ENCODE measurements at regions not wholly inside any gene's neighbourhood (a gene's known extent, or its start where the extent isn't known, plus 50 kb on each side); places are given as distances from the start of the nearest gene placed in this dataset.

DNA sequence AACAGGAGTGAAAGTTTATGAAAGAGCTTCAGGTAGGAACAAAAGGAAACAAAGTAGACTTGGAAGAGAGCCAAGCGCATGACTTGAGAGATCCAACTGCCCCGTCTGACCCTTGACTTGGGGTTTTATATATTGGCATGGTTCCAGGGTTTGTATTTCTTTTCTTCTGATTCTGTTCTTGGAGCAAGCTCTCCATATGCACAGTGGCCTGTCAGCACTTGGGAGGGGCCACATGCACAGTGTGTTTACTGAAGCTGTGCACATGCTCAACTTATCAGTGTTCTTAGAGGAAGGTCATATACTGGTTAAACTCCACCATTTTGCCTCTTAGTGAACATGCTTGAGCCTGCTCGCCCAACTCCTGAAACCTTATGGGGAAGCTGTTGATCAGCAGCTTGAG lies 953.7 kb downstream of the TFAP2A start:
- ChIA-PET CTCF (no interaction called here), POLR2A (interaction anchor here (0.6 kb wide), 1 partner anchor 64 kb away, joined by 3 read pairs; no protein-coding TSS in a partner anchor)

DNA sequence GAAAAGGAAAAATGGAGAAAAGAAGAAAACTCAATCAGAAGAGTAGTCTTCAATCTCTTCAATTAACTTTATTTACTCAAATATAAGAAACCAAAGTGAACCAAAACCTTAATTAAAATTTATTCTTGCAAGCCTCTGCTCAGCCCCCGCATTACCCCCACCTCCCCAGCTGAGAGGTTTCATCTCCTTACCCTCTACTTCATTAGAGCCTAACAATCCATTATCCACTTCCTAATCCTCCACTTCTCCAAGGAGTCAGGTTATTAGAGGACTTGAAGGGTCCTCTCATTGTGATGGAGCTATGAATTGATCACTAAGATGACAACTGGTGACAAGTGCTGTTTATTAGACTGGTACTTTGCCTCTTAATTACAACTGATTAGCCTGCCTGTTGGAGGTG lies 956.5 kb downstream of the TFAP2A start:
- CTCF ChIA-PET: no interaction called here
- DNase-seq (ENCODE audit: low read depth, low spot score): no peak
- no peak overlapping the region for H3K4me3 ChIP-seq (ENCODE audit: low read depth, low read length)
- no peaks in the 10 kb centered on the region for H3K27me3 ChIP-seq (ENCODE audit: control insufficient read depth, insufficient read depth, low read length)
- POLR2A ChIA-PET: no interaction called here
- no peaks in the 10 kb centered on the region for H3K9me3 ChIP-seq (ENCODE audit: control insufficient read depth, insufficient read depth, low read length)
- TF ChIP-seq, protein P1, sequence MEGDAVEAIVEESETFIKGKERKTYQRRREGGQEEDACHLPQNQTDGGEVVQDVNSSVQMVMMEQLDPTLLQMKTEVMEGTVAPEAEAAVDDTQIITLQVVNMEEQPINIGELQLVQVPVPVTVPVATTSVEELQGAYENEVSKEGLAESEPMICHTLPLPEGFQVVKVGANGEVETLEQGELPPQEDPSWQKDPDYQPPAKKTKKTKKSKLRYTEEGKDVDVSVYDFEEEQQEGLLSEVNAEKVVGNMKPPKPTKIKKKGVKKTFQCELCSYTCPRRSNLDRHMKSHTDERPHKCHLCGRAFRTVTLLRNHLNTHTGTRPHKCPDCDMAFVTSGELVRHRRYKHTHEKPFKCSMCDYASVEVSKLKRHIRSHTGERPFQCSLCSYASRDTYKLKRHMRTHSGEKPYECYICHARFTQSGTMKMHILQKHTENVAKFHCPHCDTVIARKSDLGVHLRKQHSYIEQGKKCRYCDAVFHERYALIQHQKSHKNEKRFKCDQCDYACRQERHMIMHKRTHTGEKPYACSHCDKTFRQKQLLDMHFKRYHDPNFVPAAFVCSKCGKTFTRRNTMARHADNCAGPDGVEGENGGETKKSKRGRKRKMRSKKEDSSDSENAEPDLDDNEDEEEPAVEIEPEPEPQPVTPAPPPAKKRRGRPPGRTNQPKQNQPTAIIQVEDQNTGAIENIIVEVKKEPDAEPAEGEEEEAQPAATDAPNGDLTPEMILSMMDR (IDR thresholded peaks at IDR 0.05; ENCODE audit: low read depth, low read length): no peak
- H3K27ac ChIP-seq (ENCODE audit: low read depth, low read length): no peak overlapping the region

More for the DNA sequence above, 953.7 kb downstream of the TFAP2A start:
- H3K27ac ChIP-seq (ENCODE audit: low read depth, low read length): no peak overlapping the region
- DNase-seq (ENCODE audit: low read depth, low spot score): no peak
- H3K9me3 ChIP-seq (ENCODE audit: control insufficient read depth, insufficient read depth, low read length): no peaks in the 10 kb centered on the region
- H3K4me3 ChIP-seq (ENCODE audit: low read depth, low read length): no peak overlapping the region
- TF ChIP-seq, protein P1 (IDR thresholded peaks at IDR 0.05; ENCODE audit: low read depth, low read length): no peak
- no peaks in the 10 kb centered on the region for H3K27me3 ChIP-seq (ENCODE audit: control insufficient read depth, insufficient read depth, low read length)

DNA sequence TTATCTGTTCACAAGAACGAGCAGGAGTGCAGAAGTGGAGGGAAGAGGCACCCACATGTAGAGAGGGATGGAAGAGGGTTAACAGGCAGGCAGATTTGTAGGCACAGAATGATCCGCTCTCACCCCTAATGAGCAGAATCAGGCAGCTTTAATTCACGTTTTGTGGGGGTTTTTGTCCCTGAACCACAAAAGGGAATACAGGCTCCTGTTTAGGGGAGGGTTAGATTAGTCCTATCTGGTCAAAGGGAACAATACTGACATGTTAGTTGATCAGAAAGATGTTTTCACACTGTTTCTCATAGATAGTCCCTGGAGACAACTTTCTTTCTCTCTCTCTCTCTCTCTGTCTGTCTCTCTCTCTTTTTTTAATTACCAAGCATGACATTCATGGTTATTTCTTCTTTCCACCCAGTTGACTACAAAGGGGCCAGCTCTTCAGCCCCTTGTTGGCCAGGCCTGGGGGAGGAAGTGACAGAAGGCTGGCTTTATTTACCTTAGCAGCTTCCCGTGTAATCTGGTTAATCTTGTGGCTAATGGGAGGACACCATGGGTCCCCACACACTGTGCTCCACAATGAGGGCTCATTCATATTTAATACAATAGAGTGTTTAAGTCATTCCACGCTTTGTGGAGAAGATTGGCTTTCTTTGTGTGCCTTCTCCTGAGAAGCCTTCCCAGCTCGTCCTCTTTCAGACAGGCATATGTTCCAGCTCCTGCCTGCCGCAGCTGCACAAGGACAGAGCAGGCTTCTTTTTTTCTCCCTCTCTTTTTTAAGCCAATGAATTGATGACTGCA lies 958.8 kb downstream of the TFAP2A start:
- Histone ChIP-seq H3K27ac (ENCODE audit: low read depth, low read length) (no peak overlapping the region), H3K9me3 (ENCODE audit: control insufficient read depth, insufficient read depth, low read length) (0 out of 2 replicates have a peak, but pooled peaks cover 3% of the 10 kb centered on the region), H3K27me3 (ENCODE audit: control insufficient read depth, insufficient read depth, low read length) (no peaks in the 10 kb centered on the region), H3K4me3 (ENCODE audit: low read depth, low read length) (no peak overlapping the region)
- DNase-seq (ENCODE audit: low read depth, low spot score): no peak
- CTCF ChIA-PET: no interaction called here
- POLR2A ChIA-PET: no interaction called here
- TF ChIP-seq, protein P1 (IDR thresholded peaks at IDR 0.05; ENCODE audit: low read depth, low read length): no peak

DNA sequence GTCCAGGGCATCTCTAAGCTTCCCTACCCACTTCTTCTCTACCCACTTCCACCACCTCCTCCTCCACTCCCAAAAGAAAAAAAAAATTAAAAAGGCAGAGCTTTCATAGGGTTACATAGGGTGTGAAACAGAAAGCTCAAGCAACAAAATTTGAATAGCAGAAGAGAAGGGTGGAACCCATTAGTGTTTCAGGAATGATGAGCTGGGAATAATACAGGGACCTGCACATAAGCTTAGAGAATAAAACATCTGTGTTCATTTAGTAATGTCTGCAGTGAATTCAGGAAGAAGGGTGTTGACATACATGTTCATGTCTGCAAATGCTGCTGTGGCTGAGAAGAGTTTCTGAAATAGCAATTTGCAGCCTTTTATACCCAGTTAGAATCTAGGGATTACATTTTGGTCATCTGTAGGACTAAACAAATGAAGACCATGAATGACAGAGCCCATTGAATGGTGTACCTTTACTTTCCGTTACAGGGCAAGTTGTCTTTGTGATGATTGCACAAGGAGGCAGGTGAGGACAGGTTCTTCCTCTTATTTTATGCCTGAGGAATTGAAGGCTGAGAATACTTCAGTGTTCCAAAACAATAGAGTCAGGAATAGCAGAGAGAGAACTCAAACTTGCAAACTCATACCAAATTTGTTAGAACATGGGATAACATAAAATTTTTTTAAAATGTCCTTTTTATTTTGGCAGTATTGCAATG lies 975.1 kb downstream of the TFAP2A start:
- no peak for DNase-seq (ENCODE audit: low read depth, low spot score)
- Histone ChIP-seq H3K4me3 (ENCODE audit: low read depth, low read length) (no peak overlapping the region), H3K27ac (ENCODE audit: low read depth, low read length) (no peak overlapping the region), H3K27me3 (ENCODE audit: control insufficient read depth, insufficient read depth, low read length) (no peaks in the 10 kb centered on the region), H3K9me3 (ENCODE audit: control insufficient read depth, insufficient read depth, low read length) (peaks cover 6% of the 10 kb centered on the region; the same call in 1 of the 2 replicates)
- TF ChIP-seq, protein P1 (IDR thresholded peaks at IDR 0.05; ENCODE audit: low read depth, low read length): no peak
- POLR2A ChIA-PET: no interaction called here
- CTCF ChIA-PET: interaction anchor here (0.6 to 1.2 kb wide), 2 partner anchors 27 to 457 kb away, joined by 3 read pairs; no protein-coding TSS in a partner anchor

DNA sequence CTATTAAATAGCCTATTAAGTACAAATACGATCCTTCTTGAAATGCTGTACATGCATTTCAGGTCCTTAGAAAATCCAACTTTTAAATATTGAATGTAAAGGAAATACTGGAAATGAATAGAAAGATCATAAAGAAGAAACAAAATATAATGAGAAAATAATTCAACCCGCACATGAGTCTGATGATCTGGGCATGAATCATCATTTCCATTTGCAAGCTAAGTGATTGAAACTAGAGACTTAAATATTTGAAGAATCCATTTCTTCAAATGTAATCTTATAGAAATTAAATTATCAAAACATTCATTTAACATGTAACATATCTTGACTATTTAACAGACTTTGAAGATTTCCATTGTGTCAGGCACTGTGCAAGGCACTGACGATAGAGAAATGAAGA lies 977.0 kb downstream of the TFAP2A start:
- Histone ChIP-seq H3K27me3 (ENCODE audit: control insufficient read depth, insufficient read depth, low read length) (no peaks in the 10 kb centered on the region), H3K9me3 (ENCODE audit: control insufficient read depth, insufficient read depth, low read length) (no peaks in the 10 kb centered on the region), H3K27ac (ENCODE audit: low read depth, low read length) (no peak overlapping the region), H3K4me3 (ENCODE audit: low read depth, low read length) (no peak overlapping the region)
- DNase-seq (ENCODE audit: low read depth, low spot score): no peak
- CTCF ChIA-PET: interaction anchor here (0.6 kb wide), 1 partner anchor 1364 kb away, joined by 4 read pairs; no protein-coding TSS in a partner anchor
- TF ChIP-seq, protein P1 (IDR thresholded peaks at IDR 0.05; ENCODE audit: low read depth, low read length): no peak
- POLR2A ChIA-PET: no interaction called here
